HG02623 (cell line): ENCODE measurements at regions not wholly inside any gene's neighbourhood (a gene's known extent, or its start where the extent isn't known, plus 50 kb on each side); places are given as distances from the start of the nearest gene placed in this dataset.
"Not testable (repeated sequence)": the region's sequence is repeated elsewhere in the genome, so short reads cannot be mapped to it uniquely, and the experiment has no call there.

Source experiments
- ATAC-seq: cut with Tn5 transposase; IDR thresholded peaks from one replicate; pipeline ENCODE4 v1.9.1; 2021; ENCODE audit warnings: moderate library complexity; ENCODE audit not compliant: unreplicated experiment

- no peak for ATAC-seq
These were observed 140.0 kb downstream of the NDUFA12 start for GRCh38 chr12:94863321-94864035.

- ATAC-seq: no peak
These were observed 141.1 kb downstream of the NDUFA12 start for GRCh38 chr12:94862421-94862820.

- no peak for ATAC-seq
These were observed 147.2 kb downstream of the NDUFA12 start for GRCh38 chr12:94856324-94856723.

- no peak for ATAC-seq
These were observed 147.6 kb downstream of the NDUFA12 start for GRCh38 chr12:94855853-94856252.

GRCh38 chr12:94851396-94852028 lies 152.0 kb downstream of the NDUFA12 start:
- ATAC-seq: no peak

GRCh38 chr12:94849411-94849976 lies 154.0 kb downstream of the NDUFA12 start:
- no peak for ATAC-seq

- no peak for ATAC-seq
These were observed 154.5 kb downstream of the NDUFA12 start for GRCh38 chr12:94848966-94849365.

GRCh38 chr12:94845110-94845509 lies 158.4 kb downstream of the NDUFA12 start:
- no peak for ATAC-seq

- ATAC-seq: no peak
These were observed 159.0 kb downstream of the NDUFA12 start for GRCh38 chr12:94844452-94844851.

- no peak for ATAC-seq
These were observed 161.4 kb downstream of the NDUFA12 start for GRCh38 chr12:94841904-94842610.

GRCh38 chr12:94841177-94841576 lies 162.3 kb downstream of the NDUFA12 start:
- ATAC-seq: no peak

- ATAC-seq: peak; percentile 80
These were observed 164.2 kb downstream of the NDUFA12 start for GRCh38 chr12:94839347-94839746.

- not testable (repeated sequence) for ATAC-seq
These were observed 166.4 kb downstream of the NDUFA12 start for GRCh38 chr12:94836952-94837670.

GRCh38 chr12:94834036-94834625 lies 169.4 kb downstream of the NDUFA12 start:
- no peak for ATAC-seq

GRCh38 chr12:94832780-94833681 lies 170.5 kb downstream of the NDUFA12 start:
- no peak for ATAC-seq

GRCh38 chr12:94832105-94832504 lies 171.4 kb downstream of the NDUFA12 start:
- no peak for ATAC-seq

GRCh38 chr12:94831081-94831751 lies 172.3 kb downstream of the NDUFA12 start:
- ATAC-seq: peak; percentile 83

- ATAC-seq: no peak
These were observed 173.9 kb downstream of the NDUFA12 start for GRCh38 chr12:94829552-94829951.

GRCh38 chr12:94819011-94819410 lies 168.7 kb upstream of the TMCC3 start:
- no peak for ATAC-seq
